GM12891 (cell line): ENCODE measurements at regions not wholly inside any gene's neighbourhood (a gene's known extent, or its start where the extent isn't known, plus 50 kb on each side); places are given as distances from the start of the nearest gene placed in this dataset.

Source experiments
- PAX5 ChIP-seq: IDR thresholded peaks from 2 replicates; pipeline ENCODE4 v1.6.1; 2011; ENCODE audit warnings: low read length, moderate library complexity, mild to moderate bottlenecking; ENCODE audit not compliant: insufficient read depth, severe bottlenecking
- POLR2A ChIP-seq: IDR thresholded peaks from 2 replicates; pipeline ENCODE4 v1.6.1; 2011; ENCODE audit warnings: low read depth, low read length, control low read depth
- POLR2AphosphoS5 ChIP-seq: IDR thresholded peaks from 2 replicates; pipeline ENCODE4 v1.6.1; 2011; ENCODE audit warnings: low read depth, low read length, control low read depth
- POU2F2 ChIP-seq: IDR thresholded peaks from 2 replicates; pipeline ENCODE4 v1.6.1; 2011; ENCODE audit warnings: low read depth, mild to moderate bottlenecking, control low read depth, low read length, moderate library complexity
- SPI1 ChIP-seq: IDR thresholded peaks from 2 replicates; pipeline ENCODE4 v1.6.1; 2011; ENCODE audit warnings: low read depth, low read length, control low read depth
- TAF1 ChIP-seq: IDR thresholded peaks from 2 replicates; pipeline ENCODE4 v1.6.1; 2011; ENCODE audit warnings: low read depth, low read length, control low read depth

DNA sequence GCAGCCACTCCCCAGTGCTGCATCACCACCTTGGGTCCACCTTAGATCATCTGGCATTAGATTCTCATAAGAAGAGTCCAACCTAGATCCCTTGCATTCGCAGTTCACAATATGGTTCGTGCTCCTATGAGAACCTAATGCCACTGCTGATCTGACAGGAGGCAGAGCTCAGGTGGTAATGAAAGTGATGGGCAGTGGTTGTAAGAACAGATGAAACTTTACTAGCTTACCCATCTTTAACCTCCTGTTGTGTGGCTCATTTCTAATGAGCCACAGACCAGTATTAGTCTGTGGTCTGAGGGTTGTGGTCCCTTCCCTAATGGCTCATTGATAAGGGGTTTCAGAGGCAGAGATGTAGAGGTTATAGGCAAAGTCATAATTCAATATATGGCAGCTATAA, 615.9 kb upstream of the MIS18BP1 start:
- TF ChIP-seq SPI1 (no peak), POLR2A (no peak), TAF1 (no peak), PAX5 (no peak), POLR2AphosphoS5 (no peak), POU2F2 (no peak)
